ENCODE measurements at regions not wholly inside any gene's neighbourhood (a gene's known extent, or its start where the extent isn't known, plus 50 kb on each side); places are given as distances from the start of the nearest gene placed in this dataset.

- TF ChIP-seq FOS (IDR thresholded peaks at IDR 0.05; ENCODE audit: borderline replicate concordance, insufficient read depth, low read length): no peak
- ChIA-PET CTCF (interaction anchor here (1.1 kb wide), 1 partner anchor 9 kb away, joined by 3 read pairs; no protein-coding TSS in a partner anchor), POLR2A (no interaction called here)
- Histone ChIP-seq H3K27me3 (ENCODE audit: control insufficient read depth in 2 of 2, insufficient read depth in 2 of 2, low read length in 2 of 2) (no peaks in the 10 kb centered on the region), H3K9me1 (replicated peaks; ENCODE audit: control insufficient read depth, extremely low read depth, insufficient read depth, low read length) (no peaks in the 10 kb centered on the region), H3K36me3 (ENCODE audit: control insufficient read depth in 2 of 2, extremely low read depth in 1 of 2, insufficient read depth in 2 of 2, low read length in 2 of 2) (no peaks in the 10 kb centered on the region), H3K4me3 (replicated peaks in 1 of 3; ENCODE audit: insufficient read depth in 1 of 3, low read depth in 1 of 3, low read length in 3 of 3) (no peak overlapping the region), H3K27ac (ENCODE audit: insufficient read depth, low read depth, low read length) (no peak overlapping the region), H3K4me1 (ENCODE audit: control insufficient read depth, extremely low read depth, insufficient read depth, low read length) (peaks cover 4% of the 10 kb centered on the region), H3K9ac (replicated peaks; ENCODE audit: extremely low read depth, insufficient read depth, low read length) (no peak overlapping the region), H4K20me1 (replicated peaks; ENCODE audit: control insufficient read depth, extremely low read depth, insufficient read depth, low read length) (no peaks in the 10 kb centered on the region), H3K9me3 (replicated peaks; ENCODE audit: control insufficient read depth, insufficient read depth, low read length) (no peaks in the 10 kb centered on the region), H2AFZ (ENCODE audit: low read depth, low read length) (no peak overlapping the region), H3K79me2 (ENCODE audit: control insufficient read depth, insufficient read depth, low read length) (no peaks in the 10 kb centered on the region), H3K4me2 (ENCODE audit: insufficient read depth, low read length) (no peak overlapping the region)
- no peak for FAIRE-seq
- dilution Hi-C loops (cut with MboI; ENCODE audit: extremely low pct_ligation_motif_present, low sequenced_read_pairs): no loop called here
- no peak for DNase-seq (ENCODE audit: low read depth, low spot score)
- intact Hi-C loops (cut with micrococcal nuclease): no loop called here
- BruUV-seq (replicated peaks): no TSS peak
Observed at GRCh38 chr2:142755191-142755590, 122.3 kb upstream of the KYNU start.

GRCh38 chr2:142754182-142754581 lies 123.3 kb upstream of the KYNU start:
- Histone ChIP-seq H3K79me2 (ENCODE audit: control insufficient read depth, insufficient read depth, low read length) (no peaks in the 10 kb centered on the region), H3K9ac (replicated peaks; ENCODE audit: extremely low read depth, insufficient read depth, low read length) (no peak overlapping the region), H3K4me2 (ENCODE audit: insufficient read depth, low read length) (no peak overlapping the region), H3K4me3 (replicated peaks in 1 of 3; ENCODE audit: insufficient read depth in 1 of 3, low read depth in 1 of 3, low read length in 3 of 3) (no peak overlapping the region), H4K20me1 (replicated peaks; ENCODE audit: control insufficient read depth, extremely low read depth, insufficient read depth, low read length) (no peaks in the 10 kb centered on the region), H3K4me1 (ENCODE audit: control insufficient read depth, extremely low read depth, insufficient read depth, low read length) (peaks cover 4% of the 10 kb centered on the region), H3K9me3 (replicated peaks; ENCODE audit: control insufficient read depth, insufficient read depth, low read length) (no peaks in the 10 kb centered on the region), H3K27me3 (ENCODE audit: control insufficient read depth in 2 of 2, insufficient read depth in 2 of 2, low read length in 2 of 2) (no peaks in the 10 kb centered on the region), H3K9me1 (replicated peaks; ENCODE audit: control insufficient read depth, extremely low read depth, insufficient read depth, low read length) (no peaks in the 10 kb centered on the region), H3K36me3 (ENCODE audit: control insufficient read depth in 2 of 2, extremely low read depth in 1 of 2, insufficient read depth in 2 of 2, low read length in 2 of 2) (no peaks in the 10 kb centered on the region), H3K27ac (ENCODE audit: insufficient read depth, low read depth, low read length) (no peak overlapping the region), H2AFZ (ENCODE audit: low read depth, low read length) (no peak overlapping the region)
- dilution Hi-C loops (cut with MboI; ENCODE audit: extremely low pct_ligation_motif_present, low sequenced_read_pairs): no loop called here
- DNase-seq (ENCODE audit: low read depth, low spot score): peak; percentile 45
- POLR2A ChIA-PET: no interaction called here
- CTCF ChIA-PET: interaction anchor here (1.1 to 1.3 kb wide), 2 partner anchors 8 to 11 kb away, joined by 3 to 4 read pairs; no protein-coding TSS in a partner anchor
- intact Hi-C loops (cut with micrococcal nuclease): no loop called here
- no TSS peak for BruUV-seq (replicated peaks)
- TF ChIP-seq CTCF (IDR thresholded peaks at IDR 0.05; ENCODE audit: extremely low read depth in 1 of 2, insufficient read depth in 1 of 2, low read depth in 1 of 2, low read length in 2 of 2): no peak
- no peak for TF ChIP-seq GATA2 (IDR thresholded peaks at IDR 0.05; ENCODE audit: insufficient read depth, insufficient read length, low read depth, low read length)
- no peak for TF ChIP-seq POLR2A (IDR thresholded peaks at IDR 0.05; ENCODE audit: low read depth, low read length)
- TF ChIP-seq POLR2AphosphoS5 (IDR thresholded peaks at IDR 0.05; ENCODE audit: insufficient read depth, low read depth, low read length): no peak
- no peak for TF ChIP-seq FOS (IDR thresholded peaks at IDR 0.05; ENCODE audit: borderline replicate concordance, insufficient read depth, low read length)
- no peak for TF ChIP-seq JUN (IDR thresholded peaks at IDR 0.05; ENCODE audit: borderline replicate concordance, insufficient read depth, insufficient read length, low read depth)
- TF ChIP-seq EZH2 (IDR thresholded peaks at IDR 0.05; ENCODE audit: borderline replicate concordance, low read depth, low read length, severe bottlenecking): no peak
- TF ChIP-seq MYC (IDR thresholded peaks at IDR 0.05; ENCODE audit: low read depth, low read length): no peak
- no peak for TF ChIP-seq MAX (IDR thresholded peaks at IDR 0.05; ENCODE audit: insufficient read depth, insufficient read length)
- FAIRE-seq: peak; percentile 42

Data from endothelial cell of umbilical vein (primary cell).